K562 (cell line): ENCODE measurements at regions not wholly inside any gene's neighbourhood (a gene's known extent, or its start where the extent isn't known, plus 50 kb on each side); places are given as distances from the start of the nearest gene placed in this dataset.

Experiments used
- ATAC-seq: fragments of 200-7000 bp; cut with Tn5 transposase; 3 replicates; pipeline ENCODE4 v1.9.1; 2020; ENCODE audit warnings: moderate library complexity
- BruUV-seq: library from RNA; stranded (reverse); fragments of 400-500 nt; replicated peaks from 2 replicates; lab custom pipeline; 2021; lab: Mats Ljungman, UMichigan
- CTCF ChIA-PET: fragments of 300-600 bp; formaldehyde crosslinking; extraction: SDS; loops from one replicate; lab custom pipeline; 2021; ENCODE audit warnings: low intra/inter-chr PET ratio; lab: Yijun Ruan, JAX
- POLR2A ChIA-PET: fragments of 300-600, 350-650 bp; sonication (Branson Sonifier 250); formaldehyde crosslinking; extraction: SDS; loops from one replicate; lab custom pipeline; 2021; ENCODE audit warnings: antibody characterized with exemption, inconsistent platforms; lab: Yijun Ruan, JAX
- DNase-seq, 4 experiments: peaks; one replicate each; pipeline versions ENCODE4 v3.0.0 to v3.0.0-alpha.2; 2011 to 2018; ENCODE audit warnings: low spot score in 3 of 4, mixed read lengths in 3 of 4; ENCODE audit errors: extremely low read depth in 1 of 4
- FAIRE-seq: peaks from 2 replicates; lab custom pipeline; 2011; peaks lifted over from hg19 to GRCh38; lab: Jason Lieb, UNC
- H2AFZ ChIP-seq: 2 replicates; pipeline ENCODE4 v1.6.0; 2011; ENCODE audit warnings: low read depth, low read length, control low read depth, inconsistent platforms
- H3K27ac ChIP-seq: fragments of 200-600 bp; 3 replicates; pipeline ENCODE4 v1.8.0; 2011; ENCODE audit warnings: low read depth, mild to moderate bottlenecking, control low read depth, inconsistent platforms, low read length, moderate library complexity, mixed read lengths; ENCODE audit errors: extremely low read depth
- H3K27me3 ChIP-seq, 2 experiments: fragments of 300-600 bp in 1 of 2; 2 replicates in 1 of 2; 3 replicates in 1 of 2; pipeline versions ENCODE4 v1.6.0 to v1.8.0; 2011; ENCODE audit warnings: inconsistent platforms in 2 of 2, low read length in 2 of 2, mild to moderate bottlenecking in 1 of 2, mixed read lengths in 1 of 2, moderate library complexity in 1 of 2; ENCODE audit not compliant: control insufficient read depth in 2 of 2, insufficient read depth in 2 of 2
- H3K36me3 ChIP-seq: fragments of 300-600 bp; 3 replicates; pipeline ENCODE4 v1.8.0; 2011; ENCODE audit warnings: mild to moderate bottlenecking, low read length, inconsistent platforms; ENCODE audit not compliant: control insufficient read depth, insufficient read depth
- H3K4me1 ChIP-seq, 2 experiments: fragments of 200-600 bp in 1 of 2; replicated peaks in 1 of 2; 2 replicates in 1 of 2; 3 replicates in 1 of 2; pipeline versions ENCODE4 v1.5.1 to v1.8.0; 2011; ENCODE audit warnings: inconsistent platforms in 2 of 2, low read length in 2 of 2, mild to moderate bottlenecking in 1 of 2, mixed read lengths in 1 of 2, moderate library complexity in 1 of 2; ENCODE audit not compliant: control insufficient read depth in 2 of 2, insufficient read depth in 2 of 2
- H3K4me2 ChIP-seq: 2 replicates; pipeline ENCODE4 v1.6.1; 2011; ENCODE audit warnings: low read length, control low read depth, inconsistent platforms, mixed read lengths; ENCODE audit not compliant: insufficient read depth
- H3K4me3 ChIP-seq: fragments of 200-600 bp; sonication (generic), shearing (Covaris generic); 2 replicates; pipeline ENCODE4 v1.5.1; 2016; ENCODE audit warnings: control low read depth, inconsistent platforms
- H3K79me2 ChIP-seq: fragments of 200-600 bp; 3 replicates; pipeline ENCODE4 v1.8.0; 2011; ENCODE audit warnings: low read length, inconsistent platforms; ENCODE audit not compliant: control insufficient read depth, insufficient read depth
- H3K9ac ChIP-seq, 2 experiments: 2 replicates each; pipeline versions ENCODE4 v1.6.0 to v1.6.1; 2011; ENCODE audit warnings: low read depth in 2 of 2, low read length in 2 of 2, control low read depth in 1 of 2, inconsistent platforms in 1 of 2, mild to moderate bottlenecking in 1 of 2, mixed read lengths in 1 of 2; ENCODE audit not compliant: insufficient read depth in 1 of 2
- H3K9me1 ChIP-seq: one replicate; pipeline ENCODE4 v1.6.0; 2011; ENCODE audit warnings: inconsistent platforms, mild to moderate bottlenecking, low read length, moderate library complexity; ENCODE audit not compliant: control insufficient read depth, insufficient read depth
- H3K9me3 ChIP-seq: replicated peaks from 2 replicates; pipeline ENCODE4 v1.5.1; 2011; ENCODE audit warnings: low read depth, low read length, inconsistent platforms; ENCODE audit not compliant: control insufficient read depth, insufficient read depth
- H4K20me1 ChIP-seq: replicated peaks from 2 replicates; pipeline ENCODE4 v1.6.1; 2011; ENCODE audit warnings: low read length, inconsistent platforms, mixed read lengths; ENCODE audit not compliant: control insufficient read depth, insufficient read depth
- CTBP1 ChIP-seq: fragments of 450-650 bp; IDR thresholded peaks from 2 replicates; pipeline ENCODE4 v1.6.1; 2016; ENCODE audit warnings: borderline replicate concordance
- EGR1 ChIP-seq: fragments of 450-650 bp; conservative IDR thresholded peaks from 2 replicates; pipeline ENCODE4 v1.6.1; 2017; ENCODE audit warnings: mild to moderate bottlenecking
- GTF3C2 ChIP-seq: IDR thresholded peaks from 3 replicates; pipeline ENCODE4 v1.6.1; 2011; ENCODE audit warnings: borderline replicate concordance, mild to moderate bottlenecking, moderate library complexity; ENCODE audit not compliant: insufficient read length; ENCODE audit errors: extremely low read depth
- KLF1 ChIP-seq: fragments of 450-650 bp; IDR thresholded peaks from 2 replicates; pipeline ENCODE4 v1.6.1; 2016; ENCODE audit warnings: missing genetic modification characterization, missing compliant biosample characterization
- SETDB1 ChIP-seq: IDR thresholded peaks from one replicate; pipeline ENCODE4 v1.6.1; 2012; ENCODE audit warnings: low read length, control low read depth, inconsistent platforms
- SIN3B ChIP-seq: fragments of 450-650 bp; IDR thresholded peaks from 2 replicates; pipeline ENCODE4 v1.6.1; 2017; ENCODE audit warnings: low read depth, mild to moderate bottlenecking, moderate library complexity
- STAT5A ChIP-seq: IDR thresholded peaks from 2 replicates; pipeline ENCODE4 v1.6.1; 2012; ENCODE audit warnings: low read length, inconsistent platforms, borderline replicate concordance
- TBL1XR1 ChIP-seq, 2 experiments: IDR thresholded peaks; 2 replicates each; pipeline ENCODE4 v1.6.1; 2012; ENCODE audit warnings: improper control_type of control experiment in 2 of 2, low read length in 2 of 2, mild to moderate bottlenecking in 1 of 2
- XRCC3 ChIP-seq: fragments of 450-650 bp; IDR thresholded peaks from 2 replicates; pipeline ENCODE4 v1.6.1; 2017; ENCODE audit warnings: mild to moderate bottlenecking, moderate library complexity
- ZNF384 ChIP-seq: IDR thresholded peaks from 2 replicates; pipeline ENCODE4 v1.6.1; 2012; ENCODE audit warnings: low read depth, low read length, improper control_type of control experiment
- ZNF655 ChIP-seq: fragments of 250-450 bp; sonication (Bioruptor Pico); IDR thresholded peaks from 2 replicates; pipeline ENCODE4 v1.5.0; 2021
- WGBS: fragments of 100-300 bp; shearing (Covaris generic); methylation state at CpG from one replicate; pipeline ENCODE4 v1.1.6; 2016; ENCODE audit warnings: low coverage, mixed read lengths; ENCODE audit not compliant: insufficient coverage; ENCODE audit errors: missing lambda C conversion rate; 5-methylcytosine and 5-hydroxymethylcytosine counted together
- in situ Hi-C: fragments of 300-500 bp; cut with MboI; formaldehyde crosslinking; loops from 4 replicates; pipeline ENCODE4 v1.15.0; 2018; ENCODE audit warnings: inconsistent platforms, mixed read lengths
- intact Hi-C: fragments of 100-400 bp; cut with micrococcal nuclease; formaldehyde crosslinking; loops from 2 replicates; pipeline ENCODE4 v1.14.2; 2022
- TF ChIP-seq, protein P1 (sequence below), 2 experiments: IDR thresholded peaks; 2 replicates each; pipeline ENCODE4 v1.6.1; 2011; ENCODE audit warnings: borderline replicate concordance in 1 of 2, control low read depth in 1 of 2, low read depth in 1 of 2, low read length in 1 of 2, mild to moderate bottlenecking in 1 of 2, mixed read lengths in 1 of 2, moderate library complexity in 1 of 2; ENCODE audit not compliant: insufficient read depth in 1 of 2, insufficient read length in 1 of 2, poor library complexity in 1 of 2, severe bottlenecking in 1 of 2; ENCODE audit errors: extremely low read depth in 1 of 2

- no peak for TF ChIP-seq STAT5A
- peak; percentile 20; the same call in 1 of the 2 replicates for TF ChIP-seq CTBP1
- peak; percentile 97 for TF ChIP-seq KLF1 (tag)
- no peak for TF ChIP-seq SIN3B
- no peak for TF ChIP-seq SETDB1
Measured at GRCh38 chr12:34347367-34347766, 325.1 kb downstream of the ALG10 start (continued).

DNA sequence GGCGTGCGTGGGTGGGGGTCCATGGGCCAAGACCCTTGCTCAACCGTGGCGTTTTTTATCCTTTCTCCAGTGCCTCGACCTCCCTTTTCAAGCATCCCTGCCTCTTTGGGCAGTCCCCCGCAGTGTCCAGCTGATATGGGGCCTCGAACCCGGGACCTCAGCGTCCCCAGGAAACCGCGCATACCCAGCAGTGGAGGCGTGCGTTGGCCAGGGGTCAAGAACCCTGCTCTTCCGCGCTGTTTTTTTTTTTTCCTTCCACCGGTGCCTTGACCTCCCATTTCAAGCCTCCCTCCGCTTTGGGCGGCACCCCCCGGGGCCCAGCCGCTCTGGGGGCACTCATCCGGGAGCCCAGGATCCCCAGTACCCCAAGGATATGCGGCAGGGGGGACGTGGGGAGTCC lies 325.8 kb downstream of the ALG10 start:
- BruUV-seq, result no TSS peak
- H3K9me3 ChIP-seq, result no peaks in the 10 kb centered on the region
- H2AFZ ChIP-seq, result peak overlapping the region; percentile 98
- peak overlapping the region; percentile 72 for H3K27ac ChIP-seq
- H3K4me1 ChIP-seq, result peaks cover 25 to 100% of the 10 kb centered on the region in 2 experiments
- intact Hi-C loops (loop anchor here (10.0 kb wide), 1 partner anchor 223 kb away; no protein-coding TSS in a partner anchor), in situ Hi-C loops (no loop called here)
- peak; percentile 2; the same call in 1 of the 3 replicates for ATAC-seq
- FAIRE-seq, result no peak
- ChIA-PET POLR2A (no interaction called here), CTCF (no interaction called here)
- 27% methylated on average over 17 of the region's 23 CpGs for WGBS
- DNase-seq, result no peak
- TF ChIP-seq, protein P1, sequence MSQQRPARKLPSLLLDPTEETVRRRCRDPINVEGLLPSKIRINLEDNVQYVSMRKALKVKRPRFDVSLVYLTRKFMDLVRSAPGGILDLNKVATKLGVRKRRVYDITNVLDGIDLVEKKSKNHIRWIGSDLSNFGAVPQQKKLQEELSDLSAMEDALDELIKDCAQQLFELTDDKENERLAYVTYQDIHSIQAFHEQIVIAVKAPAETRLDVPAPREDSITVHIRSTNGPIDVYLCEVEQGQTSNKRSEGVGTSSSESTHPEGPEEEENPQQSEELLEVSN (IDR thresholded peaks at IDR 0.05; ENCODE audit: borderline replicate concordance in 1 of 2, extremely low read depth in 1 of 2, insufficient read depth in 1 of 2, insufficient read length in 1 of 2, low read depth in 1 of 2, low read length in 1 of 2, poor library complexity in 1 of 2, severe bottlenecking in 1 of 2), result peak in 1 of 2 experiments; percentile 15
- TF ChIP-seq ZNF655 (CRISPR knock-in tag) (no peak), GTF3C2 (peak; percentile 58), EGR1 (peak; percentile 39; the same call in 1 of the 2 replicates), ZNF384 (0 out of 2 replicates have a peak, but pooled peaks have one; percentile 33), XRCC3 (no peak), TBL1XR1 (IDR thresholded peaks at IDR 0.05; ENCODE audit: low read length in 2 of 2) (no peak)
- no peaks in the 10 kb centered on the region for H3K9me1 ChIP-seq
- H3K4me3 ChIP-seq, result peak overlapping the region; percentile 35; the same call in 1 of the 2 replicates
- H3K36me3 ChIP-seq, result no peaks in the 10 kb centered on the region
- H3K27me3 ChIP-seq, result 0 out of 5 replicates have a peak, but pooled peaks cover 0 to 5% of the 10 kb centered on the region in 2 experiments
- peak overlapping the region; percentile 83 for H3K4me2 ChIP-seq
- H3K79me2 ChIP-seq, result no peaks in the 10 kb centered on the region; the same call in 2 of the 3 replicates
- no peaks in the 10 kb centered on the region for H4K20me1 ChIP-seq
- H3K9ac ChIP-seq, result peak overlapping the region; percentile 82 to 94; a peak in 3 of 4 replicates
